ENCODE measurements at regions not wholly inside any gene's neighbourhood (a gene's known extent, or its start where the extent isn't known, plus 50 kb on each side); places are given as distances from the start of the nearest gene placed in this dataset.
"Not testable (repeated sequence)": the region's sequence is repeated elsewhere in the genome, so short reads cannot be mapped to it uniquely, and the experiment has no call there.

DNA sequence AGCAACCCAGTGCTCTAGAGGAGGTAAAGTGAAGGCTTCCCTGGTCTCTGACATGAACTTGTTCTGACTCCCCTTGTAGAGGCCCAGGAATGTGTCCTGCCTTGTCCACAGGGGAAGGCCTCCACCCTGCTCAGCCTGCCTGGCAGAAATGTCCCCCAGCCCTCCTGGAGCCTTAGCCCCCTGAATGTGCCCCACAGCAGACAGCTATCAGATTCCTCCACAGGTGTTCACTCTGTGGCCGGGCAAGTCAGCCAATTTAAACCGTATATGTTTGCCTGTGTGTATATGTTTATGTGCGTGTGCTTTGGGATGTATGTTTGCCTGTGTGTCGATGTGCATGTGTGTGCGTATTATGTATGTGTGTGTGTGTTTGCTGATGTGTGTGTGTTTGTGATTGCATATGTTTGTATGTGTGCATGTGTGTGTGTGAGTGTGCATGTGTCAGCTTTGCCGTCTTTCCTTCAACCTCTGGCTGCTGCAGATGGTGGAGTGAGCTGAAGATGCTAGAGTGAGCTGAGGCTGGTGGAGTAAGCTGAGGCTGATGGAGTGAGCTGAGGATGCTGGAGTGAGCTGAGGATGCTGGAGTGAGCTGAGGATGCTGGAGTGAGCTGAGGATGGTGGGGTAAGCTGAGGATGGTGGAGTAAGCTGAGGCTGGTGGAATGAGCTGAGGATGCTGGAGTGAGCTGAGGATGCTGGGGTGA is 68.9 kb upstream of the ANTXRL start:
- H3K9ac ChIP-seq (ENCODE audit: low read length in 5 of 5) = no peak overlapping the region
- H3K4me1 ChIP-seq (ENCODE audit: control insufficient read depth in 5 of 5, insufficient read depth in 5 of 5, low read length in 5 of 5) = peaks cover 0 to 3% (median 0%) of the 10 kb centered on the region in 5 donors
- H3K9me3 ChIP-seq (ENCODE audit: control insufficient read depth in 5 of 5, low read length in 5 of 5) = no peaks in the 10 kb centered on the region
- H3K27me3 ChIP-seq (ENCODE audit: control insufficient read depth in 5 of 5, insufficient read depth in 4 of 5, low read length in 5 of 5) = peaks cover 0 to 11% (median 7%) of the 10 kb centered on the region in 5 donors
- H3K4me3 ChIP-seq (ENCODE audit: low read depth in 1 of 5, low read length in 5 of 5) = no peak overlapping the region
- H3K27ac ChIP-seq (ENCODE audit: low read depth, low read length) = no peak overlapping the region
- H3K36me3 ChIP-seq (ENCODE audit: control insufficient read depth in 5 of 5, insufficient read depth in 5 of 5, low read length in 5 of 5) = no peaks in the 10 kb centered on the region

GRCh38 chr10:46218921-46219320 is 67.9 kb upstream of the ANTXRL start:
- peaks cover 0 to 3% (median 0%) of the 10 kb centered on the region in 5 donors for H3K4me1 ChIP-seq (ENCODE audit: control insufficient read depth in 5 of 5, insufficient read depth in 5 of 5, low read length in 5 of 5)
- no peak overlapping the region for H3K9ac ChIP-seq (ENCODE audit: low read length in 5 of 5)
- H3K4me3 ChIP-seq (ENCODE audit: low read depth in 1 of 5, low read length in 5 of 5) = no peak overlapping the region
- H3K27ac ChIP-seq (ENCODE audit: low read depth, low read length) = no peak overlapping the region
- no peaks in the 10 kb centered on the region for H3K9me3 ChIP-seq (ENCODE audit: control insufficient read depth in 5 of 5, low read length in 5 of 5)
- H3K36me3 ChIP-seq (ENCODE audit: control insufficient read depth in 5 of 5, insufficient read depth in 5 of 5, low read length in 5 of 5) = no peaks in the 10 kb centered on the region
- peaks cover 0 to 11% (median 7%) of the 10 kb centered on the region in 5 donors for H3K27me3 ChIP-seq (ENCODE audit: control insufficient read depth in 5 of 5, insufficient read depth in 4 of 5, low read length in 5 of 5)

DNA sequence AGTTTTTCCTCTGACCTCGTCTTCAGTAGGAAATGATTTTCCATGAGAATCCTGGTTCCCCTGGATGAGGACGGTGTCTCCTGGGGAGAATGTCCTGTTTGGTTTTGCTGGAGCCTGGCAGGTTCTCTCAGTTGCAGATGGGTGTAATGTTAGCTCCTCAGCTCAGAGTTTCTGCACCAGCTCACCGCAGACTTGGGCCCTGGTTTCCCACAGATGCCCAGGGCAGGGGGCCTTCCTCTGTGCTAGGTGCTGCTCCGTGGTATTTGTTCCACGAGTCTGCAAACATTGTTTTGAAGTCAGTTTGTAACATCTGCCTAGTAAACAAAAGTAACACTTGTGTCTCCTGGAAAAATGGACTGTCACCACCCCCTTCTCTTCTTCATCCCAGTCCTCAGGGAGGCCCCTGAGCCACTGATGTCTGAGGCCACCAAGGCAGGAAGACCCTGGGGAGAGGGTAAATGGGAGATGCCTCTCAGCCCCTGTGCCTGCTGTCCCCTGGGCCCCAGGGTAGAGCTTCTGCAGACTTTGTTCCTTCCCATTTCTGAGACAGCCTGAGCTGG is 67.3 kb upstream of the ANTXRL start:
- not testable (repeated sequence) for H3K36me3 ChIP-seq (ENCODE audit: control insufficient read depth in 5 of 5, insufficient read depth in 5 of 5, low read length in 5 of 5); H3K27ac ChIP-seq (ENCODE audit: low read depth, low read length); H3K4me3 ChIP-seq (ENCODE audit: low read depth in 1 of 5, low read length in 5 of 5); H3K9ac ChIP-seq (ENCODE audit: low read length in 5 of 5); H3K4me1 ChIP-seq (ENCODE audit: control insufficient read depth in 5 of 5, insufficient read depth in 5 of 5, low read length in 5 of 5); H3K9me3 ChIP-seq (ENCODE audit: control insufficient read depth in 5 of 5, low read length in 5 of 5)
- peaks cover 0 to 11% (median 7%) of the 10 kb centered on the region in 5 donors for H3K27me3 ChIP-seq (ENCODE audit: control insufficient read depth in 5 of 5, insufficient read depth in 4 of 5, low read length in 5 of 5)

DNA sequence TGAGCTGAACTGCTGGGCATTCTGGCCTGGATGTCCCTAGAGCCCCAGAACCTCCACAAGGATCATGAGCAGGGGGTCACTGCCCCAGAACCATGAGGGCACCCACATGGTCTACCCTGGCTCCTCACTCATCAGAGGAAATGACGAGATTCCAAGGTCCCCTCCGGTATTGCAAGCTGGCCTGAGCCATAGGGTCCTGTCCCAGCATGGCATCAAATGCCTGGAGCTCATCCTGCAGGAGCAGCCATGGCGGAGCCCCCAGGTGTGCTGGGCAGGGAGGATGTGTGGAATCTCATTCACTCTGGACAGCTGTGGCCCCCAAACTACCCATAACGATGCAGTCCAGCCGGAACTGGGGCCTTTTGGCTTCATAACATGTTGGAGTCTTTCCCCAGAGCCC is 66.6 kb upstream of the ANTXRL start:
- H3K4me1 ChIP-seq (ENCODE audit: control insufficient read depth in 5 of 5, insufficient read depth in 5 of 5, low read length in 5 of 5) = peaks cover 0 to 3% (median 0%) of the 10 kb centered on the region in 5 donors
- H3K4me3 ChIP-seq (ENCODE audit: low read depth in 1 of 5, low read length in 5 of 5) = no peak overlapping the region
- peaks cover 0 to 11% (median 7%) of the 10 kb centered on the region in 5 donors for H3K27me3 ChIP-seq (ENCODE audit: control insufficient read depth in 5 of 5, insufficient read depth in 4 of 5, low read length in 5 of 5)
- no peaks in the 10 kb centered on the region for H3K36me3 ChIP-seq (ENCODE audit: control insufficient read depth in 5 of 5, insufficient read depth in 5 of 5, low read length in 5 of 5)
- H3K9me3 ChIP-seq (ENCODE audit: control insufficient read depth in 5 of 5, low read length in 5 of 5) = no peaks in the 10 kb centered on the region
- H3K27ac ChIP-seq (ENCODE audit: low read depth, low read length) = no peak overlapping the region
- no peak overlapping the region for H3K9ac ChIP-seq (ENCODE audit: low read length in 5 of 5)

- no peaks in the 10 kb centered on the region for H3K36me3 ChIP-seq (ENCODE audit: control insufficient read depth in 5 of 5, insufficient read depth in 5 of 5, low read length in 5 of 5)
Measured at GRCh38 chr10:46220872-46221538, 65.8 kb upstream of the ANTXRL start.

GRCh38 chr10:46222364-46222935 is 64.3 kb upstream of the ANTXRL start:
- H3K4me3 ChIP-seq (ENCODE audit: low read depth in 1 of 5, low read length in 5 of 5) = no peak overlapping the region
- no peak overlapping the region for H3K9ac ChIP-seq (ENCODE audit: low read length in 5 of 5)
- no peaks in the 10 kb centered on the region for H3K36me3 ChIP-seq (ENCODE audit: control insufficient read depth in 5 of 5, insufficient read depth in 5 of 5, low read length in 5 of 5)
- H3K9me3 ChIP-seq (ENCODE audit: control insufficient read depth in 5 of 5, low read length in 5 of 5) = no peaks in the 10 kb centered on the region
- no peaks in the 10 kb centered on the region for H3K4me1 ChIP-seq (ENCODE audit: control insufficient read depth in 5 of 5, insufficient read depth in 5 of 5, low read length in 5 of 5)
- H3K27ac ChIP-seq (ENCODE audit: low read depth, low read length) = no peak overlapping the region
- H3K27me3 ChIP-seq (ENCODE audit: control insufficient read depth in 5 of 5, insufficient read depth in 4 of 5, low read length in 5 of 5) = peaks cover 0 to 11% (median 4%) of the 10 kb centered on the region in 5 donors

More at GRCh38 chr10:46220872-46221538, 65.8 kb upstream of the ANTXRL start:
- H3K27me3 ChIP-seq (ENCODE audit: control insufficient read depth in 5 of 5, insufficient read depth in 4 of 5, low read length in 5 of 5) = peaks cover 0 to 7% (median 4%) of the 10 kb centered on the region in 5 donors
- H3K27ac ChIP-seq (ENCODE audit: low read depth, low read length) = no peak overlapping the region
- H3K4me1 ChIP-seq (ENCODE audit: control insufficient read depth in 5 of 5, insufficient read depth in 5 of 5, low read length in 5 of 5) = peaks cover 0 to 3% (median 0%) of the 10 kb centered on the region in 5 donors
- H3K4me3 ChIP-seq (ENCODE audit: low read depth in 1 of 5, low read length in 5 of 5) = no peak overlapping the region
- H3K9ac ChIP-seq (ENCODE audit: low read length in 5 of 5) = no peak overlapping the region
- H3K9me3 ChIP-seq (ENCODE audit: control insufficient read depth in 5 of 5, low read length in 5 of 5) = no peaks in the 10 kb centered on the region

- Histone ChIP-seq H3K27me3 (ENCODE audit: control insufficient read depth in 5 of 5, insufficient read depth in 4 of 5, low read length in 5 of 5) (peaks cover 2 to 15% (median 10%) of the 10 kb centered on the region in 5 donors), H3K27ac (ENCODE audit: low read depth, low read length) (no peak overlapping the region), H3K9me3 (ENCODE audit: control insufficient read depth in 5 of 5, low read length in 5 of 5) (no peaks in the 10 kb centered on the region), H3K36me3 (ENCODE audit: control insufficient read depth in 5 of 5, insufficient read depth in 5 of 5, low read length in 5 of 5) (no peaks in the 10 kb centered on the region), H3K4me3 (ENCODE audit: low read depth in 1 of 5, low read length in 5 of 5) (no peak overlapping the region), H3K4me1 (ENCODE audit: control insufficient read depth in 5 of 5, insufficient read depth in 5 of 5, low read length in 5 of 5) (no peaks in the 10 kb centered on the region), H3K9ac (ENCODE audit: low read length in 5 of 5) (no peak overlapping the region)
Measured at GRCh38 chr10:46223064-46223480, 63.7 kb upstream of the ANTXRL start.

DNA sequence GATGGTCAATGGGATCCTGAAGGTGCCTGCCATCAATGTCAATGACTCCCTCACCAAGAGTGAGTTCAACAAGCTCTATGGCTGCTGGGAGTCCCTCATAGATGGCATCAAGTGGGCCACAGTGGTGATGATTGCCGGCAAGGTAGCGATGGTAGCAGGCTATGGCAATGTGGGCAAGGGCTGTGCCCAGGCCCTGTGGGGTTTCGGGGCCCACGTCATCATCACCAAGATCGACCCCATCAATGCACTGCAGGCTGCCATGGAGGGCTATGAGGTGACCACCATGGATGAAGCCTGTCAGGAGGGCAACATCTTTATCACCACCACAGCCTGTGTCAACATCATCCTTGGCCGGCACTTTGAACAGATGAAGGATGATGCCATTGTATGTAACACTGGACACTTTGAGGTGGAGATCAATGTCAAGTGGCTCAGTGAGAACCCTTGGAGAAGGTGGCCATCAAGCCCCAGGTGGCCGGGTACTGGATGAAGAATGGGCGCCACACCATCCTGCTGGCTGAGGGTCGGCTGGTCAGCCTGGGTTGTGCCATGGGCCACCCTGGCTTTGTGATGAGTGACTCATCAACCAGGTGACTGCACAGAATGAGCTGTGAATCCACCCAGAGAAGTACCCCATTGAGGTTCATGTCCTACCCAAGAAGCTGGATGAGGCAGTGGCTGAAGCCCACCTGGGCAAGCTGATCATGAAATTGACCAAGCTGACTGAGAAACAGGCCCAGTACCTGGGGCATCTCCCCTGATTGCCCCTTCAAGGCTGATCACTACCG is 63.0 kb upstream of the ANTXRL start:
- Histone ChIP-seq H3K27me3 (ENCODE audit: control insufficient read depth in 5 of 5, insufficient read depth in 4 of 5, low read length in 5 of 5) (peaks cover 3 to 15% (median 12%) of the 10 kb centered on the region in 5 donors), H3K36me3 (ENCODE audit: control insufficient read depth in 5 of 5, insufficient read depth in 5 of 5, low read length in 5 of 5) (no peaks in the 10 kb centered on the region), H3K9me3 (ENCODE audit: control insufficient read depth in 5 of 5, low read length in 5 of 5) (no peaks in the 10 kb centered on the region), H3K27ac (ENCODE audit: low read depth, low read length) (no peak overlapping the region), H3K9ac (ENCODE audit: low read length in 5 of 5) (no peak overlapping the region), H3K4me3 (ENCODE audit: low read depth in 1 of 5, low read length in 5 of 5) (no peak overlapping the region), H3K4me1 (ENCODE audit: control insufficient read depth in 5 of 5, insufficient read depth in 5 of 5, low read length in 5 of 5) (peaks cover 0 to 5% (median 0%) of the 10 kb centered on the region in 5 donors)

DNA sequence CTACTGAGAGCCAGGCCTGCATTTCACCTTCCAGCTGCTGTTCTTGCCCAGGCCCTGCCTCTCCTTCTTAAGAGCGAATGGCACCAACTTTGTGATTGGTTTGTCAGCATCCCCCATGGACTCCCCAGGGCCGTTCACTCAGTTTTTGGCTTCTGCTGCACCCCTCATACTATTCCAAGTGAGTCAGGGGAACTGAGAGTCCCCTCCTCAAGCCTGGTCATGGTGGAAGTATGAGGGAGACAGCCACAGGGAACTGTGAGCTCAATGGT is 62.4 kb upstream of the ANTXRL start:
- H3K9ac ChIP-seq (ENCODE audit: low read length in 5 of 5) = no peak overlapping the region

More for the DNA sequence above, 62.4 kb upstream of the ANTXRL start:
- H3K27me3 ChIP-seq (ENCODE audit: control insufficient read depth in 5 of 5, insufficient read depth in 4 of 5, low read length in 5 of 5) = peaks cover 3 to 15% (median 12%) of the 10 kb centered on the region in 5 donors
- H3K4me1 ChIP-seq (ENCODE audit: control insufficient read depth in 5 of 5, insufficient read depth in 5 of 5, low read length in 5 of 5) = peaks cover 0 to 7% (median 0%) of the 10 kb centered on the region in 5 donors
- H3K36me3 ChIP-seq (ENCODE audit: control insufficient read depth in 5 of 5, insufficient read depth in 5 of 5, low read length in 5 of 5) = no peaks in the 10 kb centered on the region
- no peak overlapping the region for H3K27ac ChIP-seq (ENCODE audit: low read depth, low read length)
- no peak overlapping the region for H3K4me3 ChIP-seq (ENCODE audit: low read depth in 1 of 5, low read length in 5 of 5)
- no peaks in the 10 kb centered on the region for H3K9me3 ChIP-seq (ENCODE audit: control insufficient read depth in 5 of 5, low read length in 5 of 5)
